Activated CD8-positive, alpha-beta T cell treated with anti-CD3 and anti-CD28 coated beads, Interleukin-2, amount 10 ng/mL, durations not matched to agents 7 days and 5 days (primary cell): ENCODE measurements at regions not wholly inside any gene's neighbourhood (a gene's known extent, or its start where the extent isn't known, plus 50 kb on each side); places are given as distances from the start of the nearest gene placed in this dataset.
"Not testable (repeated sequence)": the region's sequence is repeated elsewhere in the genome, so short reads cannot be mapped to it uniquely, and the experiment has no call there.

ENCODE experiments used
- ATAC-seq: fragments of 150-1000 bp; cut with Tn5 transposase; one replicate; pipeline ENCODE4 v1.10.0; 2021; ENCODE audit warnings: moderate library complexity
- CTCF ChIA-PET: fragments of 350-600 bp; sonication (Branson Sonifier 250); formaldehyde crosslinking; loops from one replicate; lab custom pipeline; 2021; ENCODE audit warnings: antibody characterized with exemption; lab: Charles Lee
- POLR2A ChIA-PET: fragments of 350-600 bp; sonication (Branson Sonifier 250); formaldehyde crosslinking; loops from one replicate; lab custom pipeline; 2021; ENCODE audit warnings: antibody characterized with exemption; lab: Charles Lee
- DNase-seq: peaks from one replicate; pipeline ENCODE4 v3.0.0-alpha.2; 2020
- H3K27ac Mint-ChIP-seq: one replicate; pipeline ENCODE4 v1.8.0; 2021; ENCODE audit warnings: mild to moderate bottlenecking, mixed read lengths
- H3K27me3 Mint-ChIP-seq: one replicate; pipeline ENCODE4 v1.8.0; 2021; ENCODE audit warnings: low read depth, mixed read lengths
- H3K36me3 Mint-ChIP-seq: one replicate; pipeline ENCODE4 v1.8.0; 2021; ENCODE audit warnings: low read depth, mixed read lengths
- H3K4me1 Mint-ChIP-seq: one replicate; pipeline ENCODE4 v1.8.0; 2021; ENCODE audit warnings: low read depth, mixed read lengths
- H3K4me3 Mint-ChIP-seq: one replicate; pipeline ENCODE4 v1.8.0; 2021; ENCODE audit warnings: mild to moderate bottlenecking, mixed read lengths
- H3K9me3 Mint-ChIP-seq: one replicate; pipeline ENCODE4 v1.8.0; 2022; ENCODE audit warnings: mixed read lengths; ENCODE audit not compliant: insufficient read depth

DNA sequence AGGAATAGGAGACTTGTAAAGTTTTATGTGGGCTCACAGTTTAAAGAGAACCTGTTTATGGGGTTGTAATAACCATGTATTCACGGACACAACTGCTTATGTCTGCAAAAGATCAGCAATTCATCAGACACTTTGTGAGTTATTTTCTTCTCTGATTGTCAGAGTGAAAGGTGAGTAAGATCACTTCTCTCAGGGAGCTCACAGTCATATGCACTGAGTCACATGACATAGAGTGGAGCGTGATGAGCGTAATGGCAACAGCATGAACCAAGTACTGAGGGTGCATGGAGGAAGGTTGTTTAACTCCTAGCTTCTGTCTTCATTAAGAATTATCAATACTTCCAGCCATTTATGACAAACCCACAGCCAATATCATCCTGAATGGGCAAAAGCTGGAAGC lies 128.8 kb downstream of the OR4M2 start:
- POLR2A ChIA-PET, ATAC-seq, H3K27ac Mint-ChIP-seq, H3K4me3 Mint-ChIP-seq, H3K27me3 Mint-ChIP-seq, DNase-seq, H3K4me1 Mint-ChIP-seq, CTCF ChIA-PET, H3K9me3 Mint-ChIP-seq, H3K36me3 Mint-ChIP-seq: not testable (repeated sequence)

GRCh38 chr15:22222596-22222995 lies 142.3 kb downstream of the OR4M2 start:
- H3K9me3 Mint-ChIP-seq, ATAC-seq, H3K4me3 Mint-ChIP-seq, DNase-seq, POLR2A ChIA-PET, H3K27me3 Mint-ChIP-seq, H3K36me3 Mint-ChIP-seq: not testable (repeated sequence)
- Mint-ChIP-seq H3K4me1 (peaks cover 27% of the 10 kb centered on the region), H3K27ac (peak overlapping the region; percentile 56)
- CTCF ChIA-PET = interaction anchor here (0.7 to 4.9 kb wide), 9 partner anchors 38 to 1868 kb away, joined by 4 to 57 read pairs (median 8); no protein-coding TSS in a partner anchor

DNA sequence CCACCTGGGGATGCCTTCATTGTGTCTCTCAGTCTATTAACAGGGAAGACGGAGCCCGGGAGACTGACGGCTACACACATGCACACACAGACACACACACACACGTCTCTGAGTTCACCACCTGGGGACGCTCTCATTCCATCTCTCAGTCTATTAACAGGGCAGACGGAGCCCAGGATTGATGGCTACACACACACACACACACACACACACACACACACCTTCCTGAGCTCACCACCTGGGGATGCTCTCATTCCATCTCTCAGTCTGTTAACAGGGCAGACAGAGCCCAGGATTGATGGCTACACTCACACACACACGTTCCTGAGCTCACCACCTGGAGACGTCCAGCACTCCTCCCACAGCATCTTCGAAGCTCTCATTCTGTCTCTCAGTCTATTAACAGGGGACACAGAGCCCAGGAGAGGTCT lies 143.9 kb downstream of the OR4M2 start:
- Mint-ChIP-seq H3K9me3 (no peaks in the 10 kb centered on the region), H3K4me3 (no peak overlapping the region), H3K27ac (peak overlapping the region; percentile 18), H3K36me3 (no peaks in the 10 kb centered on the region), H3K4me1 (peaks cover 27% of the 10 kb centered on the region), H3K27me3 (peaks cover 3% of the 10 kb centered on the region)
- ChIA-PET POLR2A (no interaction called here), CTCF (interaction anchor here (0.8 to 4.9 kb wide), 4 partner anchors 1864 to 1870 kb away, joined by 4 to 57 read pairs (median 8); no protein-coding TSS in a partner anchor)
- DNase-seq = no peak
- no peak for ATAC-seq

GRCh38 chr15:22224961-22225360 lies 144.6 kb downstream of the OR4M2 start:
- H3K27ac Mint-ChIP-seq, H3K4me3 Mint-ChIP-seq, POLR2A ChIA-PET, DNase-seq, H3K27me3 Mint-ChIP-seq, H3K36me3 Mint-ChIP-seq, H3K9me3 Mint-ChIP-seq, ATAC-seq: not testable (repeated sequence)
- CTCF ChIA-PET = interaction anchor here (0.8 to 4.9 kb wide), 3 partner anchors 1865 to 1870 kb away, joined by 4 to 57 read pairs (median 9); no protein-coding TSS in a partner anchor
- H3K4me1 Mint-ChIP-seq = peaks cover 27% of the 10 kb centered on the region

GRCh38 chr15:22226034-22226790 lies 145.9 kb downstream of the OR4M2 start:
- no peak for DNase-seq
- CTCF ChIA-PET = no interaction called here

DNA sequence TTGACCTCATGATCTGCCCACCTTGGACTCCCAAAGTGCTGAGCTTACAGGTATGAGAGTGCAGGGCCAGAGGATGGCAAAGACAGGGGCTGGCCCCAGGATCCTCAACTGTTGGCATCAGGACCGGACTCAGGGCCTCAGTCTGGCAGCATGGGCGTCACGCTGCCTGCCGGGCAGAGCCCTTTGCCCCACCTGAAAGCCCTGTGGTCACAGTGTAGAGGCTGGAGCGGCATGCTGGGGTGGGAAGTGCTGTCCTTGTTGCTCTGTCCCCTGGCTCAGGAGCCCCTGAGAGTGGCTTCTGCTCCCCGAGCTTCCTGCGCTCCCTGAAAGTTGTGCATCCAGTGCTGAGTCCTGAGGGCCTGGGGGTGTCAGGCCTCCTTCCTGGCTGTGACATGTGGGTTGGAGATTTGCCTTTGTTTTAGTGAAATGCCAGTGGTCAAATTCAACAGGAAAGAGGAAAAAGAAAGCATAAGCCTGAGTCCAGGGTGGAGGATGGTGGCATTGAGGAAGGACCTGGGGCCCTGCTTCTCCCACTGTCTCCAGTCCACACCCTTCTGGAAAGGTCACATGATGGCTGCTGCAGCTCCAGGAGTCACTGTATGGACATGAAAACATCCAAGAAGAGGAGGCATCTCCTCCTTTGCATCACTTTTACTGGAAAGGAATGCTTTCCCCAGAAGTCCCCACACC lies 147.2 kb downstream of the OR4M2 start:
- Mint-ChIP-seq H3K27me3 (peaks cover 13% of the 10 kb centered on the region), H3K9me3 (no peaks in the 10 kb centered on the region), H3K36me3 (no peaks in the 10 kb centered on the region), H3K27ac (no peak overlapping the region), H3K4me1 (peaks cover 9% of the 10 kb centered on the region), H3K4me3 (no peak overlapping the region)
- ChIA-PET CTCF (no interaction called here), POLR2A (no interaction called here)
- no peak for ATAC-seq
- DNase-seq = no peak

More at GRCh38 chr15:22226034-22226790, 145.9 kb downstream of the OR4M2 start:
- POLR2A ChIA-PET = no interaction called here
- no peak for ATAC-seq
- no peaks in the 10 kb centered on the region for H3K9me3 Mint-ChIP-seq
- no peak overlapping the region for H3K4me3 Mint-ChIP-seq
- H3K27me3 Mint-ChIP-seq = peaks cover 4% of the 10 kb centered on the region
- no peaks in the 10 kb centered on the region for H3K36me3 Mint-ChIP-seq
- no peak overlapping the region for H3K27ac Mint-ChIP-seq
- peaks cover 23% of the 10 kb centered on the region for H3K4me1 Mint-ChIP-seq

- no peak for ATAC-seq
- H3K9me3 Mint-ChIP-seq = no peaks in the 10 kb centered on the region
- H3K4me1 Mint-ChIP-seq = peaks cover 2% of the 10 kb centered on the region
- ChIA-PET POLR2A (no interaction called here), CTCF (interaction anchor here (1.0 kb wide), 1 partner anchor 1873 kb away, joined by 5 read pairs; no protein-coding TSS in a partner anchor)
- H3K27me3 Mint-ChIP-seq = peaks cover 16% of the 10 kb centered on the region
- H3K4me3 Mint-ChIP-seq = no peak overlapping the region
- H3K36me3 Mint-ChIP-seq = no peaks in the 10 kb centered on the region
- DNase-seq = no peak
- H3K27ac Mint-ChIP-seq = no peak overlapping the region
Measured at GRCh38 chr15:22228101-22228762, 147.9 kb downstream of the OR4M2 start.

GRCh38 chr15:22229990-22230819 lies 149.9 kb downstream of the OR4M2 start:
- Mint-ChIP-seq H3K4me1 (no peaks in the 10 kb centered on the region), H3K4me3 (no peak overlapping the region), H3K27me3 (peaks cover 13% of the 10 kb centered on the region), H3K27ac (no peak overlapping the region), H3K36me3 (no peaks in the 10 kb centered on the region), H3K9me3 (no peaks in the 10 kb centered on the region)
- DNase-seq (no peak), ATAC-seq (no peak)
- POLR2A ChIA-PET = no interaction called here
- CTCF ChIA-PET = no interaction called here

DNA sequence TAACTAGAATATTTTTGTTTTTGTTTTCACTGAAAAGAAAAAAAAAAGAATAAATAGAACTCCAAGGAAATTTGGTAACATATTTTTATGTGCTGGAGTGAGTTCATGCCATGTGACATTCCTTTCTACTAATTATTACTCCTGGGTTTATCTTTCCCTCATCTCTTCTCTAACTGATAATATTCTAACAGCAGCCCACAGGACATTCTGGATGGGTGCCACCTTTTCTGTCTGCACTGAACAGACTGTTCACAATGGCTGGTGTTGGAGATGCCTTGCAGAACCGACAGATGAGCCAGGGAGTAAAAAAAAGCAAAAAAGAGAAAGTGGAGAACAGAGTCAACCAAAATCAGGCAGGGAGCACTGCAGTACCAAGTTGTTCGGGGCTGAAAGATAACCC lies 151.3 kb downstream of the OR4M2 start:
- DNase-seq = no peak
- Mint-ChIP-seq H3K27ac (no peak overlapping the region), H3K4me1 (no peaks in the 10 kb centered on the region), H3K36me3 (no peaks in the 10 kb centered on the region), H3K9me3 (no peaks in the 10 kb centered on the region), H3K27me3 (peaks cover 13% of the 10 kb centered on the region), H3K4me3 (no peak overlapping the region)
- no peak for ATAC-seq
- ChIA-PET POLR2A (no interaction called here), CTCF (no interaction called here)

DNA sequence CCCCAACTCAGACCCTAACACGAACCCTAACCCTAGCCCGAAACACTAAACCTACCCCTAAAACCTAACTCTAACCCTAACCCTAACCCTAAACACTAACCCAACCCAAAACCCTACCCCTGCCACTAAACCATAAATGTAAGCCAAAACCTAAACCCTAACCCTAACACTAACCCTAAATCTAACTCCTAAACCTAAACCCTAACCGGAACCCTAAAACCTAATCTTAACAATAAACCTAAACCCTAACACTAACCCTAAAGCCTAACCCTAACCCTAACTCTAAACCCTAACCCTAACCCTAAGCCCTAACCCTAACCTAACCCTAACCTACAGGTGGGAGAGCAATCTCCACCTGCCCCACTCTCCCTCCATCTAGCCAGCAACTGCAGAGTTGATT lies 152.3 kb downstream of the OR4M2 start:
- Mint-ChIP-seq H3K27ac (no peak overlapping the region), H3K4me3 (no peak overlapping the region), H3K4me1 (no peaks in the 10 kb centered on the region), H3K36me3 (no peaks in the 10 kb centered on the region), H3K27me3 (peaks cover 13% of the 10 kb centered on the region), H3K9me3 (no peaks in the 10 kb centered on the region)
- CTCF ChIA-PET = no interaction called here
- ATAC-seq = no peak
- DNase-seq = no peak
- POLR2A ChIA-PET = no interaction called here

DNA sequence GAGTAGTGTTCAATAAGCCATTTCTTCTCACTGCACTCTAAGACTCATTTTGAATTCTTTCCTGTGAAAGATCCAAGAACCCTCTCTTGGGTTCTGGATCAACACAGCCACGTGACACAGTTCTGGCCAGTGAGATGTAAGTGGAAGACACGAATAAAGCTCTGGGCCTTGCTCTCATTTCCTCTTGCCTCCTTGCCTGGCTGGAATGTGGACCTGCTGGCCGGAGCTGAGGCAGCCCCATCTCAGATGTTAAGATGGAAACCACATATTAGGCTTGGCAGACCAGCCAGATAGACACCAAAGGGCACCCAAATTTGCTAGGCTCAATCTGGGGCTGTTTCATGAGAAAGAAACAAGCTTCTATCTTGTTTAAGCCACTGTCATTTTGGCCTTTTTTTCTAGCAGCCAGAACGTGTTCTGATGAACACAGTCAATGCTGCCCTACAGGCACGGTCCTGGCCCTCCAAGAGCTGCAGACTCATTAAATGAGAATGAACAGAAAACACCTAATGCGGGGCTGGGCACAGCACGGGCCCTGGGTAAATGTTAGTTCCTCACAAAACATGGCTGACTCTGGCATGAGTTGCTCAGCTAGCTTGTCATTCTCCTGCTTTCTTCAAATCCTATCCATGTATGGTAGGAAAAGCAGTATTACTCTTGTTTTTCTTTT lies 155.1 kb downstream of the OR4M2 start:
- CTCF ChIA-PET, ATAC-seq, H3K27ac Mint-ChIP-seq, H3K9me3 Mint-ChIP-seq, H3K4me1 Mint-ChIP-seq, POLR2A ChIA-PET, H3K4me3 Mint-ChIP-seq, H3K36me3 Mint-ChIP-seq, DNase-seq: not testable (repeated sequence)
- H3K27me3 Mint-ChIP-seq = peaks cover 13% of the 10 kb centered on the region
